GM06990 (cell line): ENCODE measurements at regions not wholly inside any gene's neighbourhood (a gene's known extent, or its start where the extent isn't known, plus 50 kb on each side); places are given as distances from the start of the nearest gene placed in this dataset.

Experiments
- DNase-seq: peaks from one replicate; pipeline ENCODE4 v3.0.0-alpha.2; 2011; ENCODE audit not compliant: insufficient read length; ENCODE audit errors: extremely low read depth
- H3K27me3 ChIP-seq: replicated peaks from 2 replicates; pipeline ENCODE4 v1.6.0; 2011; ENCODE audit warnings: low read length; ENCODE audit not compliant: control insufficient read depth, insufficient read depth
- H3K36me3 ChIP-seq: 2 replicates; pipeline ENCODE4 v1.5.1; 2011; ENCODE audit warnings: low read length; ENCODE audit not compliant: control insufficient read depth, insufficient read depth
- H3K4me3 ChIP-seq: replicated peaks from 2 replicates; pipeline ENCODE4 v1.5.1; 2011; ENCODE audit warnings: low read depth, mild to moderate bottlenecking, control low read depth, low read length
- TF ChIP-seq, protein P1 (sequence below): IDR thresholded peaks from 2 replicates; pipeline ENCODE4 v1.5.1; 2011; ENCODE audit warnings: low read length, control low read depth, mild to moderate bottlenecking, inconsistent platforms; ENCODE audit not compliant: insufficient read depth, poor library complexity, severe bottlenecking

DNA sequence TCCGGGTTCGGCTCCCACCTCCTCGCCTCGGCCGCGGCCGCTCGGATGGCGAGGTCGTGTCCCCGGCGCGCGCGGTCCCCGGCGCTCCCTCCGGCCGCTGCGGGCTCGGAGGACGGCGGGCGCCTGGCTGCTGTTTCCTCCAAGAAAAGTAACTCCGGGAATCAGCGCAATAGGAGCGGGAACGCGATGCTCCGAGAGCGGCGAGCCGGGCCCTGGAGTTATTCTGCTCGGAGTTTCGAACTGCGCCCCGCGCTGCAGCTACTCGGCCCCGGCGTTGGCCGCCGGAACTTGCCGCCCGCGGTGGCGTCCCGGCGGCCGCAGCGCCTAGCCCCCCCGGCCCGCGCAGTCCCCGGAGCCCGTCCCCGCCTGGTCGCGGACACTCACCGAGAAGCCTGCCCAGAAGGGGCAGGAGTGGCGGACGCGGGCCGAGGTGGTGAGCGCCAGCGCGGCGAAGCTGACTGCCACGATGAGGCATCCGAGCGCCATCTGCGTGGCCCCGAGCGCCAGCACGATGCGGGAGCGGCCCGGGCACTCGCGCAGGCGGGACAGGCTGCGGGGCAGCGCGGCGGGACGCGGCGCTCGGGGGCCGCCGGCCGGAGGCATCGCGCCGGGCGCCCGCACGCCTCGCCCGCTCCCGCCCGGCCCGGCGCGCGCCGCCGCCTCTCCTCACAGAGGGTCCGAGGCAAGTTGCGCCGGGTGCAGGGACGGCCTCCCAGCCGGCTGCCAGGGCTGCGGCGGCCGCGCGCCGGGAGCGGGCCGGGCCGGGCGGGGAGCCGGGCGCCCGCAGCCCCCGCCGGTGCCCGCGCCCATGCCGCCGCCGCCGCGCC is 251.9 kb downstream of the TJP1 start:
- TF ChIP-seq, protein P1, sequence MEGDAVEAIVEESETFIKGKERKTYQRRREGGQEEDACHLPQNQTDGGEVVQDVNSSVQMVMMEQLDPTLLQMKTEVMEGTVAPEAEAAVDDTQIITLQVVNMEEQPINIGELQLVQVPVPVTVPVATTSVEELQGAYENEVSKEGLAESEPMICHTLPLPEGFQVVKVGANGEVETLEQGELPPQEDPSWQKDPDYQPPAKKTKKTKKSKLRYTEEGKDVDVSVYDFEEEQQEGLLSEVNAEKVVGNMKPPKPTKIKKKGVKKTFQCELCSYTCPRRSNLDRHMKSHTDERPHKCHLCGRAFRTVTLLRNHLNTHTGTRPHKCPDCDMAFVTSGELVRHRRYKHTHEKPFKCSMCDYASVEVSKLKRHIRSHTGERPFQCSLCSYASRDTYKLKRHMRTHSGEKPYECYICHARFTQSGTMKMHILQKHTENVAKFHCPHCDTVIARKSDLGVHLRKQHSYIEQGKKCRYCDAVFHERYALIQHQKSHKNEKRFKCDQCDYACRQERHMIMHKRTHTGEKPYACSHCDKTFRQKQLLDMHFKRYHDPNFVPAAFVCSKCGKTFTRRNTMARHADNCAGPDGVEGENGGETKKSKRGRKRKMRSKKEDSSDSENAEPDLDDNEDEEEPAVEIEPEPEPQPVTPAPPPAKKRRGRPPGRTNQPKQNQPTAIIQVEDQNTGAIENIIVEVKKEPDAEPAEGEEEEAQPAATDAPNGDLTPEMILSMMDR, result no peak
- Histone ChIP-seq H3K27me3 (0 out of 2 replicates have a peak, but pooled peaks cover 1% of the 10 kb centered on the region), H3K4me3 (no peak overlapping the region), H3K36me3 (no peaks in the 10 kb centered on the region)
- DNase-seq, result no peak

DNA sequence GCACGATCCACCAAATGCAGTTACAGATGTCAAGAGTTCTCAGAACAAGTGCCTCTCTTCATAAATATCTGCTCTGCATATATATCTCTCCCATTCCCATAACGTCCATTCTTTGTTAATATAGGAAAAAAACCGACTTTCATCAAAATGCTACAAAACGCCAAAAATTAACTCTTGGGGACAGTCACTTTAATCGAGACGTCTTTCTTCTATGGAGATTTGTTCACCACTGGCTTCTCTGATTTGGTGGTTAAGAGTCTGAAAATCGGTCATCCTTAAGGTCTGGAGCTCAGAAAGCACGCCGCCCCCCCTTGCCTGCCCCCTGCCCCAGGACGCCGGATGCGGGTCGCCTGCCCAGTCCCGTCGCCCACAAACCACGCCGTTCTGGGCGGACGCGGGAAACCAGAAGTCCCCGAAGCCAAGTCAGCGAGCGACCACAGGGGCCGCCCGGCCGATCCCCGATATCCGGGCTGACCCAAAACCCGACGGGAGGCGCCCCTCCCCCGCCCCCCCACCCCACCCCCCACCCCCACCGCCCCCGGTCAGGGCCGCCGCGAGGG is 252.7 kb downstream of the TJP1 start:
- no peak for DNase-seq
- TF ChIP-seq, protein P1, result no peak
- Histone ChIP-seq H3K4me3 (no peak overlapping the region), H3K36me3 (no peaks in the 10 kb centered on the region), H3K27me3 (0 out of 2 replicates have a peak, but pooled peaks cover 1% of the 10 kb centered on the region)

DNA sequence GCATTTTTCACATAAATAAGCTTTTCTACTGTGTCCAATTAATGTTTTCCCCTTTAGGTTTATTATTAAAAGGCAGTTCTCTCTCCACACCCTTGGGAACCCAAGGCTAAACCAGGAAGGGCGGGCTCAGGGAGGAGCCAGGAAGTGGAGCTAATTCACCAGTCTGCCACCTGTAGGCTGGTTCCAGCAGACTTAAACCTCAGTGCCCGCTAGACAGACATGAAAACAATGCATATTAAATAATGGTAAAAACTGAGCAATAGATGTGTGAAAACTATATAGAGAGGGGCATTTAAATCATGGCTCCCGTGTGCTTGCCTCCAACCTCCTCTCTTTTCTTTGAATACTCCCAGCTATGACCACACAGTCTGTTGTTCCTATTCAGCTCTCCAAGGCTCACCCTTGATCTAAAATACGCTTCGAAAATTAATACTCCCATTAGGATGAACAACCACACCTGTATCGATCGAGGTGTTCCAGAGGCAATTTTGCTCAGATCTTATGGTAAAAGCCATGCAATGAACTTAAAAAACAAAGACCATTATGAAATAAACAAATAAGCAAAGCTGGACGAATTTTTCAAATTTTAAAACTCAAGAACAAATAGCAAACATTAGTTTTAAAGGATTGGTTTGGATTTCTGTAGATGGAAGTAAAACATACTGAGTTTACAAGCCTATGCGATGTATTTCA is 253.3 kb downstream of the TJP1 start:
- TF ChIP-seq, protein P1, result no peak
- DNase-seq, result no peak
- 0 out of 2 replicates have a peak, but pooled peaks cover 1% of the 10 kb centered on the region for H3K27me3 ChIP-seq
- no peaks in the 10 kb centered on the region for H3K36me3 ChIP-seq
- no peak overlapping the region for H3K4me3 ChIP-seq

DNA sequence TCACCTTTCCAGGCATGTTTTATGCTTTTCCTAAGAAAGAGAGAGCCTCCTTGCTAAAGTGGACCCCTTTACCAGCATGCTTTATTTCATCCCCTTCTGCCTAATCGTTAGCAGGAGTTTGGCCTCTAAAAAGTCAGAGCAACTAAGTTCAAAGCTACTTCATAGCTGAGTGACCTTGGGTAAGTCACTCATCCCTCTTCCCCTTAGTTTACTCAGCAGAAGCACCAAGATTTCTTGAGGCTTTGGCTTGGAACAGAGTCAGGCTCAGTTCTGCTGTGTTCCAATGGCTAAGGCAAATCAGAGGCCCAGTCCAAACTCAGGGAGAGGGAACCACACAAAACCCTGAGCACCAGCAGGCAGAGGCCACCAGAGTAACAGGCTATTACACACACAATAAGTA is 254.9 kb downstream of the TJP1 start:
- no peaks in the 10 kb centered on the region for H3K36me3 ChIP-seq
- no peak overlapping the region for H3K4me3 ChIP-seq
- TF ChIP-seq, protein P1, result no peak
- DNase-seq, result no peak
- 0 out of 2 replicates have a peak, but pooled peaks cover 1% of the 10 kb centered on the region for H3K27me3 ChIP-seq

DNA sequence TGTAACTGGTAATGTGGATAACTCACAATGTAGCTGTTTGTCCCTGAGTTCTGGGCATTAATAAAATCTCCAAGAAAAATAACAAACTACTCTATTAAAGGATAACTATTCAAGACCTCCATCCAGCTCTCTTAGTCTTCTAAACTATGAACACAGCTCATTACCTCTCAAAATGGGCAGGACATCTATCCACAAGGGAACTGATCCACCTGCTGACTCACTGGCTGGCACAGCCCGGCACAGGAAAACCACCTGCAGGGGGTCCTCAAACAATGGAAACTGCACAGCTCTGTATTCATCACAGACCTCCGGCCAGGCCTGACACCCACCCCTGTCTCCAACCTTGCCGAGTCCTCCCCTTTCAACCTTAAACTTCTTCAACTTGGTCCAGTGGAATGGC is 255.4 kb downstream of the TJP1 start:
- Histone ChIP-seq H3K27me3 (0 out of 2 replicates have a peak, but pooled peaks cover 1% of the 10 kb centered on the region), H3K36me3 (no peaks in the 10 kb centered on the region), H3K4me3 (no peak overlapping the region)
- TF ChIP-seq, protein P1, result no peak
- no peak for DNase-seq
